ENCODE measurements at regions not wholly inside any gene's neighbourhood (a gene's known extent, or its start where the extent isn't known, plus 50 kb on each side); places are given as distances from the start of the nearest gene placed in this dataset.

DNA sequence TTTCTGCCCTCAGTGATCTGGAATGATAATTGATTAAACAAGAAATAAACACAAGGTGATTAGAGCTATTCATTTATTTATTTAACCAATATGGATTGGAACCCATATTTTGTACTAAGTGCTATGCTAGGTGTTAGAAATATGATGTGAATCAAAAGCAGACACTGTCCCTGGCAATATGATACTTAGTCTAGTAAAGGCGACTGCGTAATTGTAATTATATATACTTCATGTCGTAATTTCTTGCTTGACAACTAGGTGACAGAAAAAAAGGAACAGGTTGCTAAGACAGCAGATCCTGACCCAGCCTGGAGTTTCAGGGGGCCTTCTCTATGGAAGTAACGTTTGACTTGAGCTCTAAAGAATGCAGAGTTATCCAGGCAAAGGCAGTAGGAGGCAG lies 236.5 kb upstream of the F9 start:
- intact Hi-C loops (cut with micrococcal nuclease), result no loop called here

DNA sequence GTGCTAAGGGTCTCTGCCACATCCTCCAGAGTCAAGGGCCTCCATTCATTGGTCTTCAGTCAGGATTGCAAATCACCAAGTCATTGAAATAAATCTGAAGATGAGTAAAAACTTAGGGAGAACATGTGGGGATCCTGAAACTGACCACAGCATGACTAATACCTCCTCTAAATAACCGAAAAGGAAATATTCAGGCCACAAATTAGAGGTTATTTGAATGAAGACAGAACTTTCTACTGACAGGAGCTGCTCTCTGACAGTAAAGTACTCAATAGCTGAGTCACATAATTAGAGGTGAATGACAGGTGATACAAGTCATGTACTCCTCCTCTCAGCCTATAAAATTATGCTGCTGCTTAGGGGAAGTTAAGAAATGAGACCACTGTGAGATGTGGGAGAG lies 240.2 kb upstream of the F9 start:
- intact Hi-C loops (cut with micrococcal nuclease), result no loop called here

DNA sequence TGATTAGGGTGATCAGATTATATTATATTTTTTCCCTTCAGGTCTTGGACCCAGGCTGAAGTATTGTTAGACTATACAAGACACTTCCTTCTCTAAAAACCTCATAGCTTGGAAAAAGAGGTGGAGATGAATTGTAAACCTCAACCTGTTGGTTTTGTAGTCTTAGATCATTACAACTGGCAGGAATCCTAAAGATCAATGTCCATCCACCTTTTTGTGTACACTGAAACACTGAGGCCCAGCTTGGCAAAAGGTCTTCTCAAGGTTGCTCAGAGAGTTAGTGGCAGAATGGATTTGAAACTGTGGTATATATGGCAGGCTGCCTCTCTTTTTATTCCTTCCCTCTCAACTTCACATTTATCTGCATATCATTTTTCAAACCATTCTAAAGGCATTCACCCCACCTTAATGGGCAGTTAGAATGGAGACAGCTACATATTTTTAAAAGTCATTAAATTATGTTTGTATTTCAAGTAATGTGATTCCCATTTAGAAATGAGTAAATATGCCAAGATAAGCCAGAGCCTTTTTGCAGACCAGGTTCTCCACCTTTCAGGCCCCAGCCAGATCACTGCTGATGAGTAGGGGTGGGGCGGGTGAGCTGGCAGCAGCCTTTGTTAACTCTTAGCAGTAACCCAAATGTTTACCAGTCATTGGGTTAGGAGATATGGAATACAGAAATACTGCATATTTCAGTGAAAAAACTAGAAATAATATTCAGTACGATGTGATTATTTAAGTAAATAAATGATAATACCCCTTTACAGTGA lies 243.2 kb upstream of the F9 start:
- intact Hi-C loops (cut with micrococcal nuclease), result no loop called here

DNA sequence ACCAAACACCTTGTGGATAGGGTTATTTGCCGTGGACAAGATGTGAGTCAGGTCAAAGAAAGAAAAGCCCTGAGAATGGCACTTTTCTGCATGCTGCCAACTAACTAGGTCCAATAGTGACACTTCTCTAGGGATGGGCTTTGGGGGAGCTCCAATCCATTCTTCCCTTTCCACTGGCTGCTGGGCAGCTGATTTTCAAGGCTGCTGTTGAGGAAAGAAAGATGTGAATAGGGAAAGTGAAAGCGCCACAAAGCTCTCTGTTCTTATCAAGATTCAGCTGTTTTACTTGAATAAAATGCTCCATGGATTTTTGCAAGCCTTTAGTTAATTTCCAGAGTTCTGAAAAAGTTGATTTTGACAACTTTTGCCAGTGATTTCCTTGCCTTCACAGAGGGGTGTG lies 244.2 kb upstream of the F9 start:
- intact Hi-C loops (cut with micrococcal nuclease), result no loop called here

DNA sequence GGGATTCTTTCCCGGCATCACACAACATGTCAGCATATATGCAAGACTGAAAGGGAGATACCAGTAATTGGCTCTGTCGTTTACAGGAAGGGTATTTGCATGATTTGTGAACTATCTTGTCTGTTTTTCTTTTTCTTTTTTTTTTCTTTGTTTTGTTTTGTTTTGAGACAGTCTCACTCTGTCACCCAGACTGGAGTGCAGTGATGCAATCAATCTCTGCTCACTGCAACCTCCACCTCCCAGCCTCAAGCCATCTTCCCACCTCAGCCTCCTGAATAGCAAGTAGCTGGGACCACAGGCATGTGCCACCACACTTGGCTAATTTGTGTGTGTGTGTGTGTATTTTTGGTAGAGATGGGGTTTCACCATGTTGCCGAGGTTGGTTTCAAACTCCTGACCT lies 262.7 kb upstream of the F9 start:
- intact Hi-C loops (cut with micrococcal nuclease), result no loop called here

DNA sequence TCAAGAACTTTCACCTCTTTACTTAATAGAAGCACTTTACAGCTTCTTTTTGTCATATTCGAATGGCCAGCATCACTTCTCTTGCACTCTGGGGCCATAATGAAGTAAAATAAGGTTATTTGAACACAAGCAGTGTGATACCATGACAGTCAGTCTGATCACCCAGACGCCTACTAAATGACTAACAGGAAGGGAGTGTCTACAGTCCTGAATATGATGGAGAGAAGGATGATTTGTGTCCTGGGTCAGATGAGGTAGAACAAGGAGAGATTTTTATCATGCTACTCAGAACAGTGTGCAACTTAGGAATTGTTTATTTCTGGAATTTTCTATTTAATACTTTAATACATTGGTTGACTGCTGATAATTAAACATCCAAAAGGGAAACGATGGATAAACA lies 284.2 kb upstream of the F9 start:
- intact Hi-C loops (cut with micrococcal nuclease), result no loop called here

DNA sequence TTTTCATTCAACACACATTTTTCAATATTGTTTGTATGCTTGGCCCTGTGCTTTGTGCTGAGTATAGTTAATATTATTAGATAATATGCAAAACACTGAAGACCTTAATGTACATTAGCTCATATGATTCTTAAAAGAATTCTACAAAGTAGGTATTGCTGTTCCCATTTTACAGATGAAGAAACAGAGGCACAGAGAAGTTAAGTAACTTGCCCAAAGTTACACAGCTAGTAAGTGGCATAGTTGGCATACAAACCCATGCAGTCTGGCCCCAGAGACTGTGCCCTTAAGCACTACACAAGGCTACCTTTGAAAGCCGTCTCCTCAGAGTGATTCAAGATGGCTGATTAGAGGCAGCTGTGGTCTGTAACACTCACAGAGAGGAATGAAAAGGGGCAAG lies 293.4 kb upstream of the F9 start:
- intact Hi-C loops (cut with micrococcal nuclease), result no loop called here

DNA sequence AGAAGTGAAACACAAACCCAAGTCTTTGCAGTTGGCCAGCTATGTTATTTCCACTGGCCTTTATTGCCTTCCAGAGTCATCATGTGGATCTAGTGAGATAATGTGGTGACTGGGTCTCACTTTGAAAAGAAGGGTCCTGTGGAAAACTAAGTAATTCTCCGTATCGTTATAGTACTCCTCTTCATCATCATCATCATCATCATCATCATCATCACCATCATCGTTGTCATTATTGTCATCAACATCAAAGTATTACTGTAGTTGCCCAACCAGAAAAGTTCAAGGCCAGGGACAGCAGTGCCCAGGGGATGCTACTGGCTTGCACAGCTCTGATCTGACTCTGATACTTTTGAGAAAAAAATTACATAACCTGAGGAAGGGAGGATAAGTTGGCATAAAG lies 295.6 kb upstream of the F9 start:
- intact Hi-C loops (cut with micrococcal nuclease), result no loop called here

DNA sequence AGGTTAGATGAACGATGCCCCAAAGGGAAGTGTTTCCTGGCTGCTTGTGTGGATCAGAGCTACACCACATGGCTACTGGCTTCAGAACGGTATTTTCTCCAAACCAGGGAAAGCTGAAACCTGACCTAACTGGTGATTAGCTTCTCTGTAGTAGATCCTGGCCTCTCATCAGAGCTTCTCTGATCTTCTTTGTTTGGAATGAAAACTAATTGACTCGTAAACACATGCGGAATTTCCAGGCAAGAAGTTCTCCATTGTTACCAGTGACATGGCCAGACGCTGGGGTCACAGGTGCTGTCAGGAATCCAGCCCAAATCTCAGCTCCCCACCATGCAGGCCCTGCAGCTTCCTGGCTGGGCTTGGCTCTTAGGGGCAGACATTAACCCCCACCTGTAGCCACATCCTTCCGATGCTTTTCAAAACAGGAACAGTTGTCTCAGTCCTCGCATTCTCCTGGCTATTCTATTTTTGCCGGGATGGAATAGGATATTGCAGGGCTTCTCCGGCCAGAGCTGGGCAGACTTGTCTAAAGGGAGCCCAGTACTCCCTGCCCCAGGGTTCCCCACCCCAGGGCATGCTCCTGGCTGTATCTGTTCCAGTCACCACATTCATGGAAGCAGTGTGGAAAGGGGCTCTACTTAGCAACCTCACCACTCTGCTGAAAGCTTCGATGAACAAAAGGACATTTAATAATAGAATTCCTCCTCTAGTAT lies 305.4 kb upstream of the F9 start:
- intact Hi-C loops (cut with micrococcal nuclease), result no loop called here

DNA sequence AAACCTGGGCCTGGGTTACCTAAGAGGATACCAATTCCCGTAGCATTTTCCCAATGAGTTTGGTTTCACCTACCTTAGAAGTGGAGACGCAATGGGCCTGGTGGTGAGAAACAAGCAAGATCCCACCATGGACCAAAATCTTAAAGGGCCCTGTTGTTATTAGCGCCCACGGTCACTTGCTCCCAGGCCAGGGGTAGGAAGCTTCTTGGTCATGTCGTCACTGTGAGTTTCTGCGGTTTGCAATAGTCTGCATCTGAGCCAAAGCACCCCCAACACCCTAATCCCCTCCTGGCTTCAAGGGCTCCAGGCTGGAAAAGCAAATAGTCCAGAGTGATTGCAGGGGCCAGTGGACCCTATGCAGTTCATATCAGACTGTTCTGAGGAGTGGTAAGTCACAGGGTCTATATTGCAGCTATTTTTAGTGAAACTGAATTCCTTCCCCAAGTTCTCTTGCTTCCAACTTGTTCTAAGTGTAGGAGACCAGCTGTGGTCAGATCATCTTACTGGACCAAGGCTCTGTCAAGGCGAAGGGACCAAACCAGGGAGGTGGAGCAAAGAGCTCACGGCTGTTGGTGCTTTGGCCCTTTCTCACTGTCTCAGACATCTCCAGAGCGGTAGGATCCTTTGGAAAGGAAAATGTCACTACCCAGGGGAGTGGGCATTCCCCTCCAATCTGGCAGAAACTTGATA lies 307.9 kb upstream of the F9 start:
- intact Hi-C loops (cut with micrococcal nuclease), result no loop called here

DNA sequence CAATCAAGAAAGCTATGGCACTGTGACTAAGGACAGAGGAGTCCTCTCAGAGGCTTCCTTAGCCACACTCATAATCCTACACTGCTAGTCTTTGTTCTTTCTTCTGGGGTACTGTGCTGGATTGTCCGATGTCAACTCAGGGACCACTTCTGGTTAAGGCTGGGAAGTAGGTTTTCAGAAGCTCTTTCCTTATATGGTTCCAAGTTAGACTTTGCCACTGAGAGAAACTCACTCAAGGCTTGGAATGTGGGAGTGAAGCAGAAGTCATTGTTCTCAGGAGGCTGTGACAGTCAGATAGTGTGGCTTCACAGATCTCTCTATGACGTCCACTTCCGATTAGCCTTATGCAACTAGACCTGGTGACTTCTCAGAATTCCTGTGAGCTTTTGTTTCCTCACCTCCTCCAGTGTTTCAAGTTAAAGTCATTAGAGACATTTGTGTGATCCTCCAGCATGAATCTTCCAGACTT lies 317.3 kb upstream of the F9 start:
- intact Hi-C loops (cut with micrococcal nuclease), result no loop called here

DNA sequence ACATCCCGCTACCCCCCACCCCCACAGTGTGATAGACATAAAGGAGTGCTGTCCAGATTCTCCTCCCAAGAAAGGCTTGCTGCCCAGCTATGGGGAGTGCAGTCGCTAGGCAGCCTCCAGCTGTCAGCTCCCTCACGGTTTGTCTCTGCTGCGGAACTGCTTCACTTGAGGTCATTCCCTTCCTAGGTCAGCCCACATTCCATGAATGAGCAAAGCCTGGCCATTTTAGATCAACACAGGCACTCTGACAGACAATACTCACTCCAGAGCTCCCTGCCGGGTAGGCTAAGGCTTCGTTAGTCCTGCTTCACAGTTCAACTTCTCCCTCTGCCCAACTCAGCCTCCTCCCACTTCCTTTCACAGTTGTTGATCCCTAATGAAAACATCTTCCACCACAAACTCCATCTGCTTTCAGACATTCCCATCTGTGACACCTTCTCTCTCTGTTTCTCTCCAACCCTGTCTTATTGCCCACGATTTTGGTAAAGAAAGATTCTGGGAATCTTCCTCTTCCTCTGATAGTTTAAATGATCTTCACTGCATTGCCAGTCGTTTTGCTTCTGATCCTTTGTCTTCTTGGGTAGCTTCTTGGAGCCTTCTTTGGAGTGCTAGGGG lies 318.9 kb upstream of the F9 start:
- intact Hi-C loops (cut with micrococcal nuclease), result no loop called here

DNA sequence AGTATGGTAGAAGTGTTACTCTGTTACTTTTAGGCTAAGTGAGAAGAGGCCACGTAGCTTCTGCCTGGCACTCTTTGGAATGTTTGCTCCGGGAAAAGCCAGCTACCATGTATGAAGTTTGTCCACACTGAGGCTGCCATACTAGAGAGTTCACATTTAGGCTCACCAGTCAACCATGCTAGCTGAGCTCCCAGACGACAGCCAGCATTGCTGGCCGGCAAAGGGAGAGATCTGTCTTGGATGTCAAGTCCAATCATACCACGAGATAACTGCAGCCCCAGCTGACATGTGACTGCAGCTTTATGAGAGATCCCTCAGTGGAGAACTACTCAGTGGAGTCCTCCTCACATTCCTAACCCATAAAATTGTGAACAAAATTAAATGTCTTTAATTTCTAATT lies 321.2 kb upstream of the F9 start:
- intact Hi-C loops (cut with micrococcal nuclease), result no loop called here

DNA sequence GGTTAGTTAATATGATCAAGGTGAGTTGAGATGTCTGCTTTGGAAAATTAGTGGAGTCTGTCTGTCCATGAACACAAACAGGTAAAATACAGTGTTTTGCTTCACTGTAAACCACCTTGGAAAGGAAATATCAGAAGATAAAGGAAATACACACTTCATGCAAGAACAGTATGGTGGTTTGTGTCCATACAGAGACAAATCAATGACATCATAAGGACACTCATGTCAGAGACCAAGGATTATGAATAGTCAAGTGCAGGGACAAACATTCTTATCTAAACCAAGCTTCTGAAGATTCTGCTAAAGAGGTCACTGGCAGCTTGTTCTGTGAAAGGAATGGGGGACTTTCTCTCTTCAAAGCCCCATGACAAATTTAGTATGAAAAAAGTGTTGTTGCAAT lies 322.9 kb upstream of the F9 start:
- intact Hi-C loops (cut with micrococcal nuclease), result no loop called here

DNA sequence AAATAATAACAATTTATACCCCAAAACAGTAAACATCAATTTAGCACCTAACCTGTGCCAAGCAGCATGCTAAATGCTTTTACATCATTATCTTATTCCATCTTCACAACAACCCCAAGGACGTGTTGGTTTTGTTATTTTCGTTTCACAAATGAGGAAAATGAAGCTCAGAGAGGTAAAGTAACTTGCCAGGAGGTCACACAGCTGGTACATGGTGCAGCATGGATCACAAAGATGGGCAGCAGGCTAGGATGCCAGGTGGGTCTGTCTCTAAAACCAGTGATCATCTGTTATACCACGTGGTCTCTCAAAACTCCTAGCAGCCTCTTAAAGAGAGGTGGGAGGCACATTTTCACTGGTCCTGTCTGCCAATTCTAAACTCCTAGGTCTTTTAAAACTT lies 323.6 kb upstream of the F9 start:
- intact Hi-C loops (cut with micrococcal nuclease), result no loop called here

DNA sequence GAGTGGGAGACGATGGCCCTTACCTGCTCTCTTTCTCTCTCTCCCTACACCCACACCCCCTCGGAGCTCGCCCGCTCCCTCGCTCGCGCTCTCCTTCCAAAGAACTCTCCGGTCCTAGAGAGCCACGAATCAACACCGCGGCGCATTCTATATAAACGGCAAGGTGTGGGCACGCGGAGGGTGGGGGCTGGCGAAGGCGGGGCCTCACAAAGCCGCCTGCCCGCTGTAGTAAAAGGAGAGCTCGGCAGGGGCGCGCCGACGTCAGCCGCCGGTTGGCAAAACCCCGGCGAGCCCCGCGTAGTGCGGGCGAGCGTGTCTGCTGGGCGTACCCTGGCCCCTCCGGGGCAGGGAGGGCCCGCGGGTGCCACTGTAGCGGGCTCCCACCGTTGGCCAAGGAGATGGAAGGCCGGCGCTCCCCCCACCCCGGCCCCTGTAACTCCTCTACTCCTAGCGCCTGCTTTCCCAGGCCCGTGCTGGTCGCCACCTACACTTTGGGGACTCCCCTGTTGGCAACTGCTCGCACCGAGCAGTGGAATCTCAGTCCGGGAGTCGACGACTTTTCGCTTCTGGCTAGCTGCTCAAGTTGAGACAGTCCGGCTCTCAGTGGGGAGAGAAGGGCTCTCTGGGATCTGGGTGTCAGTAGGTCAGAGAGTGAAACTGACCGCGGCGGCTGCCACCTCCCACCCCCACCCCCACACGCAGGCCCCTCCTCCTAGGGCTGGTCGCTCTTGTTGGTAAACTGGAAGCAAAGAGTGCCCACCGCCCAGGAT lies 325.5 kb upstream of the F9 start:
- intact Hi-C loops (cut with micrococcal nuclease), result no loop called here

DNA sequence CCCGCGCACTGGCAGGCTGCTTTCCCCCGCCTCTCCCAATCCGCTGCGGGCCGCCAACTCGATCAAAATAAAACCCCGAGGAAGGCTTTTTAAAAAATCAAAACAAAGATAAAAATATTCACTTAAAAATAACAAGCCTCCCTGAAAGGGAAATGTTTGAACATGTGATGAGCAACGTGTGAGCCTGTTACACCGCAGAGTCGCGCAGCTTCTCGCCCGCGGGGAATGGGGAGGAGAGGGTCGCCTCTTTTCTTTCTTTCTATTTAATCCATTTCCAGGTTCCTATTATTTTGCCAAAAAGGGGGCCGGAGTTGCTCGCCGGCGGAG lies 326.0 kb upstream of the F9 start:
- intact Hi-C loops (cut with micrococcal nuclease), result no loop called here

DNA sequence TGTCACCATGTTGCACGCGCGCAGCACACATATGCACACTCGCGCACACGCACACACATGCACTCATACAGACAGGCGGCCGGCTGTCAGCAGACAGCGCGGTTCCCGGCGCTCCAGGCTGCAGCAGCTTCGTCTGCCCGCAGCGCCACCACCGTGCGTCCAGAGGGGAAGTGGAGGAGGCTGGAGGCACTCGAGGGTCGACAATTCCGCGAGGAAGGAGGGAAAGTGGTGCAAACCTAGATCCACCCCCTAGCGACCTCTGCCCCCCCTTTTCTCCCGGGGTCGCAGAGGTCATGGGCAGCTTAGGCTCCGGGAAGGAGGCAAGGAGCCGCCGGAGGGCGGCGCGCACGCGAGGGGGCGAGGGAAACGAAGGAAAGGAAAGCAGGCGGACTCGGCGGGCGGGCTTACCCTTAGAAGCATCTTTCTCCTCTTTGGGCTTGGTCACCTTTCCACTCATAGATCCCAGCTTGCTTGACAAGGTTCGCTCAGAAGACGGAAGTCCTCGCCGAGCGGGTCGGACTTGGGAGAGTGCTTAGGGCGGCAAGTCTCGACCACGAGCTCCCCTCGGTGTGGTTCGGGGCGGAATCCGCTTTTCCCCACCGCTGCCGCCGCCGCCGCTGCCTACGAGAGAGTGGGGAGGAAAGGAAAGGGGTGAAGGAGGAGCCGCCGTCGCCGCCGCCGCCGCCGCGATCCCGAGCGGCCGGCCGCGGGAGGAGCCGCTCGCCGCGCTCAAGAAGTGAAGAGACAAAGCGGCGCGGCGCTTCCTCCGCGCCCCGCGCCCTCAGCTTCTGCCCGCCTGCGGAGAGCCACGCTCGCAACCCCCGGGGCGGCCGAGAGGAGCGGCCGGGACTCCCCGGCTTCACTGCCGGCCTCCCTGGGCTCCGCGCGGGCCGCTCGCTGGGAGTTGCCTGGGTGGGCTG lies 326.6 kb upstream of the F9 start:
- intact Hi-C loops (cut with micrococcal nuclease), result no loop called here

DNA sequence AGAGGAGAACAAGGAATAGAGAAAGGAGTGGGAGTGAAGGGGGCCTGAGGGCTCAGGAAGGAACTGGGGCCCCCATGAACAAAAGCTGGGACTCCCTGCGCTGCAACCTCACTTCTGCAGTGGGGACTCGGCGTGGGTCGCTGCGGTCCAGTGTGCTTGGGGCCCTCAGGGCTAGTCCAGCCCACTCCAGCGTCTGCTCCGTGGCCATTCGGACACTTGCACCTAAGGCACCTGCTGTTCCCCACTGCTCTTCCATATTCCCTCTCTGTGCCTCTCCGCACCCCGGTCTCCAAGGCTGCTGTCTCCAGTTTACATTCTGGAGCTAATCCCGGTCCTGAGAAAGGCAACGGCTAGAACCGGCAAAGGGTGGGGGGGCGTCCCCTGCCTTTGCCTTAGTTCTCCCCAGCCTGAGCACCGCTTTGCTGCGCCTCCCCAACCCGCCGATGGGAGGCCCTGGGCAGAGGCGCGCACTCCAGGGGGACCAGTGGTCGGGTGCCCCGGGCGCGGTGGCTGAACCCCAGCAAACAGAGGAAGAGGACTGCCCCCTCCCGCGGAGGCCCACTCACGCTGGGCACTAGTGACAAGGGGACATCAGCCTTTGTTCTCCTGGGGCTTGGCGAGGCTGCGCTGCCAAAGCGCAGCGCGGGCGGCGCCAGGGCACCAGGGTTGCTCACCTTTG lies 327.7 kb upstream of the F9 start:
- intact Hi-C loops (cut with micrococcal nuclease), result no loop called here

DNA sequence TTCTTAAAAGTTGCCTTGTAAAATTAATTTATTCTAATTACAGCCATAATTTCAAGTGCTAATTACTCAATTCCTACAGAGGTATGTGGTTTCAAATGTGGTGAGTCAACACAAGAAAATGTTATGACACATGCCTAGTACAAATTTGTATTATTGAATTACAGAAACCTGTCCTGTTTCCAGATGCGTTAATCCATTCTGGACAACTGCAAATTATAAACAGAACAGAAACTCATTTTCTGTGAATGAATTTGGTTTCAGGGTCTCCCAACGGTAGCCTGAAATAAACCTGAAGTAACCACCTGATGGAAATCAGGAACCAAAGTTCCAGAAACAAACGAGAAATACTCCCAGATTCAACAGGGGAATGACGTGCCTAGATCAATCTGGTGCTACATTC lies 328.6 kb upstream of the F9 start:
- intact Hi-C loops (cut with micrococcal nuclease), result no loop called here
